Endothelial cell of umbilical vein (primary cell): ENCODE measurements at regions not wholly inside any gene's neighbourhood (a gene's known extent, or its start where the extent isn't known, plus 50 kb on each side); places are given as distances from the start of the nearest gene placed in this dataset.

Experiments
- BruUV-seq: library from RNA; stranded (reverse); fragments of 400-500 nt; replicated peaks from 2 replicates; lab custom pipeline; 2021; lab: Mats Ljungman, UMichigan
- CTCF ChIA-PET: fragments of 300-600, 350-600 bp; sonication (Branson Sonifier 250); formaldehyde crosslinking; loops from one replicate; lab custom pipeline; 2021; ENCODE audit warnings: antibody characterized with exemption, inconsistent platforms; lab: Charles Lee
- POLR2A ChIA-PET: fragments of 300-600, 350-600 bp; sonication (Branson Sonifier 250); formaldehyde crosslinking; loops from one replicate; lab custom pipeline; 2021; ENCODE audit warnings: antibody characterized with exemption, inconsistent platforms; lab: Charles Lee
- DNase-seq: peaks from one replicate; pipeline ENCODE4 v3.0.0-alpha.2; 2011; ENCODE audit warnings: low read depth, low spot score
- FAIRE-seq: peaks from 2 replicates; lab custom pipeline; 2011; peaks lifted over from hg19 to GRCh38; lab: Jason Lieb, UNC
- H2AFZ ChIP-seq: 2 replicates; pipeline ENCODE4 v1.6.0; 2012; ENCODE audit warnings: low read depth, low read length, control low read depth, inconsistent platforms
- H3K27ac ChIP-seq: 2 replicates; pipeline ENCODE4 v1.5.1; 2011; ENCODE audit warnings: low read depth, mild to moderate bottlenecking, control low read depth, low read length, moderate library complexity; ENCODE audit not compliant: insufficient read depth
- H3K27me3 ChIP-seq, 2 experiments: 2 replicates each; pipeline versions ENCODE4 v1.6.0 to v1.6.1; 2011; ENCODE audit warnings: low read length in 2 of 2, mixed read lengths in 1 of 2; ENCODE audit not compliant: control insufficient read depth in 2 of 2, insufficient read depth in 2 of 2
- H3K36me3 ChIP-seq, 2 experiments: 2 replicates in 1 of 2; 3 replicates in 1 of 2; pipeline ENCODE4 v1.5.1; 2011; ENCODE audit warnings: low read length in 2 of 2, mild to moderate bottlenecking in 1 of 2, moderate library complexity in 1 of 2; ENCODE audit not compliant: control insufficient read depth in 2 of 2, insufficient read depth in 2 of 2; ENCODE audit errors: extremely low read depth in 1 of 2
- H3K4me1 ChIP-seq: 3 replicates; pipeline ENCODE4 v1.5.1; 2011; ENCODE audit warnings: mild to moderate bottlenecking, low read length; ENCODE audit not compliant: control insufficient read depth, insufficient read depth; ENCODE audit errors: extremely low read depth
- H3K4me2 ChIP-seq: 2 replicates; pipeline ENCODE4 v1.6.1; 2011; ENCODE audit warnings: low read length, control low read depth, mixed read lengths; ENCODE audit not compliant: insufficient read depth
- H3K4me3 ChIP-seq, 3 experiments: fragments of 200-600 bp in 1 of 3; sonication (generic), shearing (Covaris generic) in 1 of 3; replicated peaks in 1 of 3; 2 replicates each; pipeline ENCODE4 v1.5.1; 2011 to 2016; ENCODE audit warnings: control low read depth in 3 of 3, low read length in 3 of 3, mild to moderate bottlenecking in 2 of 3, inconsistent platforms in 1 of 3, low read depth in 1 of 3, moderate library complexity in 1 of 3; ENCODE audit not compliant: insufficient read depth in 1 of 3
- H3K79me2 ChIP-seq: 2 replicates; pipeline ENCODE4 v1.6.0; 2012; ENCODE audit warnings: low read length, inconsistent platforms; ENCODE audit not compliant: control insufficient read depth, insufficient read depth
- H3K9ac ChIP-seq: replicated peaks from 2 replicates; pipeline ENCODE3; 2011; ENCODE audit warnings: low read length, control low read depth; ENCODE audit not compliant: insufficient read depth; ENCODE audit errors: extremely low read depth
- H3K9me1 ChIP-seq: replicated peaks from 3 replicates; pipeline ENCODE4 v1.6.0; 2011; ENCODE audit warnings: mild to moderate bottlenecking, low read length; ENCODE audit not compliant: control insufficient read depth, insufficient read depth; ENCODE audit errors: extremely low read depth
- H3K9me3 ChIP-seq: replicated peaks from 2 replicates; pipeline ENCODE4 v1.5.1; 2012; ENCODE audit warnings: low read length, inconsistent platforms; ENCODE audit not compliant: control insufficient read depth, insufficient read depth
- H4K20me1 ChIP-seq: replicated peaks from 2 replicates; pipeline ENCODE3; 2011; ENCODE audit warnings: mild to moderate bottlenecking, low read length; ENCODE audit not compliant: control insufficient read depth, insufficient read depth; ENCODE audit errors: extremely low read depth
- CTCF ChIP-seq, 2 donors: IDR thresholded peaks; 1 replicate in 1 of 2; 2 replicates in 1 of 2; pipeline ENCODE4 v1.5.1; 2011; ENCODE audit warnings: low read length in 2 of 2, mild to moderate bottlenecking in 2 of 2, moderate library complexity in 2 of 2, control low read depth in 1 of 2, inconsistent platforms in 1 of 2, low read depth in 1 of 2; ENCODE audit not compliant: insufficient read depth in 1 of 2; ENCODE audit errors: extremely low read depth in 1 of 2
- EZH2 ChIP-seq: IDR thresholded peaks from 2 replicates; pipeline ENCODE4 v1.6.1; 2012; ENCODE audit warnings: borderline replicate concordance, low read depth, mild to moderate bottlenecking, moderate library complexity, low read length, inconsistent platforms; ENCODE audit not compliant: severe bottlenecking
- FOS ChIP-seq: IDR thresholded peaks from 2 replicates; pipeline ENCODE4 v1.6.1; 2011; ENCODE audit warnings: mild to moderate bottlenecking, low read length, moderate library complexity, borderline replicate concordance; ENCODE audit not compliant: insufficient read depth
- GATA2 ChIP-seq: IDR thresholded peaks from 2 replicates; pipeline ENCODE4 v1.7.0; 2011; ENCODE audit warnings: low read depth, mild to moderate bottlenecking, moderate library complexity, mixed read lengths, low read length; ENCODE audit not compliant: insufficient read length, insufficient read depth
- JUN ChIP-seq: IDR thresholded peaks from 2 replicates; pipeline ENCODE4 v1.6.1; 2011; ENCODE audit warnings: borderline replicate concordance, low read depth; ENCODE audit not compliant: insufficient read length, insufficient read depth
- MAX ChIP-seq: IDR thresholded peaks from 2 replicates; pipeline ENCODE4 v1.6.1; 2011; ENCODE audit not compliant: insufficient read depth, insufficient read length
- MYC ChIP-seq: IDR thresholded peaks from one replicate; pipeline ENCODE4 v1.6.1; 2011; ENCODE audit warnings: mild to moderate bottlenecking, low read depth, low read length
- POLR2A ChIP-seq: IDR thresholded peaks from 2 replicates; pipeline ENCODE4 v1.6.1; 2012; ENCODE audit warnings: low read depth, mild to moderate bottlenecking, control low read depth, low read length
- POLR2AphosphoS5 ChIP-seq: IDR thresholded peaks from 2 replicates; pipeline ENCODE4 v1.6.1; 2012; ENCODE audit warnings: low read depth, mild to moderate bottlenecking, control low read depth, low read length, moderate library complexity; ENCODE audit not compliant: insufficient read depth
- dilution Hi-C: fragments of 300-500 bp; cut with MboI; formaldehyde crosslinking; loops from one replicate; pipeline ENCODE4 v1.15.0; 2019; ENCODE audit warnings: low sequenced_read_pairs; ENCODE audit not compliant: extremely low pct_ligation_motif_present
- intact Hi-C: fragments of 100-400 bp; cut with micrococcal nuclease; formaldehyde crosslinking; loops from one replicate; pipeline ENCODE4 v1.10.0; 2022

- CTCF ChIA-PET, result no interaction called here
- no peaks in the 10 kb centered on the region for H3K9me3 ChIP-seq
- no peak for FAIRE-seq
- H3K79me2 ChIP-seq, result no peaks in the 10 kb centered on the region
- H3K9ac ChIP-seq, result no peak overlapping the region
- no peaks in the 10 kb centered on the region for H3K27me3 ChIP-seq
- H4K20me1 ChIP-seq, result no peaks in the 10 kb centered on the region
- no peak for DNase-seq
- no peaks in the 10 kb centered on the region for H3K4me1 ChIP-seq
- no peak overlapping the region for H2AFZ ChIP-seq
- H3K36me3 ChIP-seq, result no peaks in the 10 kb centered on the region
- POLR2A ChIA-PET, result no interaction called here
- intact Hi-C loops, result no loop called here
- no peak overlapping the region for H3K4me3 ChIP-seq
- TF ChIP-seq CTCF (IDR thresholded peaks at IDR 0.05; ENCODE audit: extremely low read depth in 1 of 2, insufficient read depth in 1 of 2, low read depth in 1 of 2, low read length in 2 of 2) (no peak), POLR2AphosphoS5 (no peak), GATA2 (no peak), MYC (no peak), EZH2 (no peak), MAX (no peak), JUN (no peak), FOS (no peak), POLR2A (no peak)
- H3K4me2 ChIP-seq, result no peak overlapping the region
- no peaks in the 10 kb centered on the region for H3K9me1 ChIP-seq
- BruUV-seq, result no TSS peak
- no peak overlapping the region for H3K27ac ChIP-seq
- dilution Hi-C loops, result no loop called here
Measured at GRCh38 chr2:8517850-8518498, 163.9 kb upstream of the ID2 start.
